ENCODE measurements at regions not wholly inside any gene's neighbourhood (a gene's known extent, or its start where the extent isn't known, plus 50 kb on each side); places are given as distances from the start of the nearest gene placed in this dataset.

GRCh38 chr12:115852054-115852453 is 425.4 kb downstream of the MED13L start:
- H3K36me3 ChIP-seq (ENCODE audit: control insufficient read depth, insufficient read depth, low read length) = no peaks in the 10 kb centered on the region
- intact Hi-C loops (cut with micrococcal nuclease) = no loop called here
- TF ChIP-seq NRF1 (conservative IDR thresholded peaks at IDR 0.05 in 1 of 2, IDR thresholded peaks at IDR 0.05 in 1 of 2) = no peak
- TF ChIP-seq ZNF766 (CRISPR knock-in tag; conservative IDR thresholded peaks at IDR 0.05) = no peak
- TF ChIP-seq MXD1 (CRISPR knock-in tag; IDR thresholded peaks at IDR 0.05; ENCODE audit: borderline replicate concordance, poor library complexity, severe bottlenecking) = no peak
- TF ChIP-seq ZNF174 (CRISPR knock-in tag; IDR thresholded peaks at IDR 0.05) = no peak
- TF ChIP-seq ZFP30 (CRISPR knock-in tag; IDR thresholded peaks at IDR 0.05; ENCODE audit: borderline replicate concordance) = no peak
- no peak for TF ChIP-seq NR2F6 (CRISPR knock-in tag; IDR thresholded peaks at IDR 0.05)
- no peak for TF ChIP-seq ZBTB2 (IDR thresholded peaks at IDR 0.05)
- TF ChIP-seq ELF4 (CRISPR knock-in tag; IDR thresholded peaks at IDR 0.05) = no peak
- TF ChIP-seq TCF3 (CRISPR knock-in tag; IDR thresholded peaks at IDR 0.05) = no peak
- TF ChIP-seq NFE2L1 (tag; IDR thresholded peaks at IDR 0.05; ENCODE audit: borderline replicate concordance, low read depth) = no peak
- TF ChIP-seq SNRNP70 (optimal IDR thresholded peaks at IDR 0.05; ENCODE audit: low read depth, low read length) = no peak
- TF ChIP-seq ZBTB8A (IDR thresholded peaks at IDR 0.05; ENCODE audit: partially characterized antibody) = no peak
- no peak for TF ChIP-seq DLX4 (CRISPR knock-in tag; IDR thresholded peaks at IDR 0.05)
- no peak for TF ChIP-seq MECOM (CRISPR knock-in tag; IDR thresholded peaks at IDR 0.05)
- TF ChIP-seq TEAD1 (CRISPR knock-in tag; IDR thresholded peaks at IDR 0.05) = no peak
- no peak for TF ChIP-seq TAF1 (IDR thresholded peaks at IDR 0.05; ENCODE audit: control insufficient read depth, extremely low read depth, insufficient read depth, low read length, severe bottlenecking)
- no peak for TF ChIP-seq FOXO4 (CRISPR knock-in tag; IDR thresholded peaks at IDR 0.05)
- WGBS (ENCODE audit: insufficient coverage, low coverage, missing lambda C conversion rate) = 0% methylated on average over 1 of the region's 1 CpG
- POLR2A ChIA-PET = no interaction called here
- in situ Hi-C loops (cut with MboI) = no loop called here
- no peaks in the 10 kb centered on the region for H3K79me2 ChIP-seq (ENCODE audit: control insufficient read depth, insufficient read depth, low read length)
- peaks cover 0 to 3% of the 10 kb centered on the region in 2 experiments; a peak in 2 of 5 replicates for H3K27me3 ChIP-seq (ENCODE audit: control insufficient read depth in 2 of 2, insufficient read depth in 2 of 2, low read length in 2 of 2)
- H3K4me2 ChIP-seq (ENCODE audit: insufficient read depth, low read length) = no peak overlapping the region
- no peaks in the 10 kb centered on the region for H3K9me3 ChIP-seq (replicated peaks; ENCODE audit: control insufficient read depth, insufficient read depth, low read depth, low read length)
- CTCF ChIA-PET (ENCODE audit: low intra/inter-chr PET ratio) = no interaction called here
- no peak for DNase-seq (ENCODE audit: extremely low read depth in 1 of 4, low spot score in 3 of 4)
- H3K4me3 ChIP-seq = no peak overlapping the region
- BruUV-seq (replicated peaks) = no TSS peak
- no peaks in the 10 kb centered on the region for H3K9me1 ChIP-seq (ENCODE audit: control insufficient read depth, insufficient read depth, low read length)
- no peaks in the 10 kb centered on the region; a peak in 1 of 5 replicates for H3K4me1 ChIP-seq (replicated peaks in 1 of 2; ENCODE audit: control insufficient read depth in 2 of 2, insufficient read depth in 2 of 2, low read length in 2 of 2)
- no peak overlapping the region for H2AFZ ChIP-seq (ENCODE audit: low read depth, low read length)
- H4K20me1 ChIP-seq (replicated peaks; ENCODE audit: control insufficient read depth, insufficient read depth, low read length) = no peaks in the 10 kb centered on the region
- no peak overlapping the region for H3K9ac ChIP-seq (ENCODE audit: insufficient read depth in 1 of 2, low read depth in 2 of 2, low read length in 2 of 2)
- ATAC-seq = no peak
- no peak overlapping the region for H3K27ac ChIP-seq (ENCODE audit: extremely low read depth, low read depth, low read length)
- FAIRE-seq = no peak

All from K562 (cell line).